NOMO-1 treated with dmso at 0.1 percent for 144 hours (cell line): ENCODE measurements at regions not wholly inside any gene's neighbourhood (a gene's known extent, or its start where the extent isn't known, plus 50 kb on each side); places are given as distances from the start of the nearest gene placed in this dataset.

Source experiments
- DNase-seq: peaks from one replicate; lab custom pipeline; 2025; ENCODE audit not compliant: unreplicated experiment; lab: John Stamatoyannopoulos, UW

DNA sequence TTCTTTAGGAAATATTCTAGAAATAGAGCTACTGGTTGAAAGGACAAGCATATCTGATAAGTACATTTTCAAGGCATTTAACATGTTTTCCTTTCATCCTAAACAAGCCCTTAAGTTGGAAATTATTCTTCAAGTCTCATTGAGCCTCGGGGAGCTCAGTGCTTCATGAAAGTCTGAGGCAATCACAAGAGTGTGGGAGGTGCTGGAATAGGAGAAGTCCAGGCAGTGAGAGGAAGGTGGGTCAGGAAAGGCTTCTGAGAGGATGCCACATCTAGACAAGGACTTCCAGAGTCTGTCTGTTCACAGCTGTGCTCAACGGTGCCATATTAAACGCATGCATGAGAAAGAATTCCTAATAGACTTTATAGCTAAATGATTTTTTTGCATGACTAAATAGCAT is 69.8 kb downstream of the CD83 start:
- no peak for DNase-seq

DNA sequence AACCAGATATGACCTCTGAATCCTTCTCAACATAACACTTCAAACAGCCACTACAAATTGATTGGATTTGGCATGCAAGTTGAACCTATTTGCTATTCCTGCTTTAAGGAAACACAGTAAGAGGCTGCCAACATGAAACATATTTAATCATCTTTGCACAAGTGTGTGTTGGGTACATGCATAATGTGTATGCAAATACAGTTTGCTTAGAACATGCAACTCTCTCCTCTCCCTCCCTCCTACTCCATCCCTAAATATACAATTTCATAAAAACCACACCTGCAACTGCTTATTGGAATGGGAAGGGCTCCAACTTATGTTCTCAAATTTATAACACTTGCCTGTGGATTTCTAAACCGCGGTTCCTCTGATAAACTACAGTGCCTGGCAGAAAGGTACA is 71.5 kb downstream of the CD83 start:
- no peak for DNase-seq

DNA sequence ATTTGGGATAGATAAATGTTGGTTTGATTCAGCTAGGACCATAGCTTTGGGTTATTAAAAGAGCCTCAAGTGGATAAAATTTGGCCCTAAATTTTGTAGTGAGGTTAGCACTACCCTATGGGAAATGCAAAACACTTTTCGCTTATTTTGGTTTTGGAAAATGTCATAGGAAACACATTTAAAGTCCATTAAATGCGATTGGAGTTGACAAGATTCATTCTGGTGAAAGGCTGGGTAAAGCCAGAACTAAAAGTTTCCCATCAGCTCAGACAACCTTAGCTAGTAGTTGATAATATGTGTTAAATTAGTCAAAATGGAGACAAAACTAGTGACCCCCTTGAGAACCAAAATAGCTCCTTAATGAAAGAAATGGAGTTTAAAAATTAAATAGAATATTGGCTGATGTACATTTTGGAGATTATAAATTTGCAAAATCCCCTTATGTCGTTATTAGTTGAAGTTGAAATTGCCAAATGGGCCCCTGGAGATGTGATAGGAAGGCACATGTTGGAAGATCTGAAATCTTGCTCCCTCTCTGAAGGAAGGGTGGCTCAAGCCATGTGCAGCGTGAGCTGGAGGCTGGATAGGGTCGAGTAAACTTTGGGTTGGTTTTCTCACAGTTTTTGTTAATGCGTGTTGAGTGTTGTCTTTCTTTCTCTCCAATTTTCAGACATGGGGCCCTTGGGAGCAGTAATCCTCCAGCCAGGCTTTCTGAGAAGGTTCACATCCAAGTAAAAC is 72.8 kb downstream of the CD83 start:
- no peak for DNase-seq

DNA sequence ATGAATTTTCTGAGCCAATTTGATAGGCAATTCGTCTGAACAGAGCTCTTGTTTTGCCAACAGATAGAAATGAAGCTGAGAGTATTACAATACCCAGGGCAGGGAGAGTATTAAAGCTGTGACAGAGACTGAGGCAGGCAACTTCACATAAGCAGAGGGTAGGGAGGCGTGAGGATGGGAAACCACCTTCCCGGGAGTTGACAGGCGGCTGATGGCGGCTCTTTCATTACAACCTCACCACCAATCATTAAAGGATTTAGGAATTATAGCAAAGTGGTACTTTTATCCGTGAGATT is 73.3 kb downstream of the CD83 start:
- no peak for DNase-seq

DNA sequence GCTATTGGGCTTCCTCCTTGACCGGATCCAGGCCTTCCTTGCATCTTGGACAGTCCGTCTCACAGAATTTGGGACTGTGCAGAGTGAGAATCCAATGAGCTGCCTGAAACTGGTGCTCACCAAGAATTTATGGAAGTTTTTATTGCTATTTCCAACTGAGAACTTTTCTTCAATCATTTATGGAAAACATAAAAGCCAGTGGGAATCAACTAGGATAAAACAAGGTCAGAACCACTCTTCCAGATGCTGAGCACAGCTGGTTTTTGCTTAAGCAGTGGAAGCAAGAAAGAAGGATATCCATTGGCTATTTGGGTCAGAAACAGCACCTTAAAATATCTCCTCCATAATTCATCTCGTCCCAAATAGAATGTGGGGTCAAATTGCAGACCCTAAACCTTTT is 74.2 kb downstream of the CD83 start:
- no peak for DNase-seq

DNA sequence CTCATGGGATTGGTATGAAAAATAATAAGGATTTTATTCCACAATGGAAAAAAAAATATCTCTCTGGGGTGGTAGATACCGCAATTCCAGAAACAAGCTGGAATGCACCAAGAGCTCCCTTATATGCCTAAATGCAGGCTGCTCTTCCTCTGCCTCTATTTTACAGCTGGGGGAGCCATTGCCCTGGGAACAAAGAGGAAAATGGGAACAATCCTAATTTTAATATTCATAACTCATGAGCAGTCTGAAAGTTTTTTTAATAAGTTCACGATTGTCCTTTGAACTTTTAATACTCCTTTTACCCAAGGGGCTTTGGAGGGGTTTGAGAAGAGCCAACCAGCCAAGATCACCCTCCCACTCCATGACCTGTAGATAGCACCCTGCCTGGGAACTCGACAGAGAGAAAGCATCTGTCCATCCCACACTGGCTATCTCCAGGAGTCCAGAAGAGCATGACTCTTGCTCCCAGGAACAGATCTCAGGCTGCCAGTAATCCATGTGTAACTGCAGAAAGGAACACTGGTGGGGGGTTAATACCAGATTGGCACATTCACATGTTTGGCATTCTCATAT is 74.7 kb downstream of the CD83 start:
- DNase-seq: no peak

DNA sequence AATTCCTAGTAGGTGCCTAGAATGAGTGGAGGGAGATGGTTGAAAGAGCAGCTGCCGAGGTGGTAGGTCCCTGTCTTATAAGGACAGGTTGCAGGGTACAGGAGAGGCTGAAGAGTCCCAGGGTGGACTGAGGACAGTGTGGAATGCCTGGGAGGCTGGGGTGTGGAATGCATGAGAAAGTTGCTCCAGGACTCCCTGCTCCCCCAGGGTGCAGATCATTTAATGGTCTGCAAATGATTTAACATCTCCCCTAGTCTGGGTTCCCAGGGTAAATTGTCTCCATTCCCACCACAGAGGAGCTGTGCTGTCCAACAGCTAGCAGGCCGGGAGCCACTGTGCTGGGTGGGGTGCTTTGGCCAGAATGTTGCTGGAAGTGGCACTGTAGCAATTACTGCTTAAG is 76.0 kb downstream of the CD83 start:
- no peak for DNase-seq

DNA sequence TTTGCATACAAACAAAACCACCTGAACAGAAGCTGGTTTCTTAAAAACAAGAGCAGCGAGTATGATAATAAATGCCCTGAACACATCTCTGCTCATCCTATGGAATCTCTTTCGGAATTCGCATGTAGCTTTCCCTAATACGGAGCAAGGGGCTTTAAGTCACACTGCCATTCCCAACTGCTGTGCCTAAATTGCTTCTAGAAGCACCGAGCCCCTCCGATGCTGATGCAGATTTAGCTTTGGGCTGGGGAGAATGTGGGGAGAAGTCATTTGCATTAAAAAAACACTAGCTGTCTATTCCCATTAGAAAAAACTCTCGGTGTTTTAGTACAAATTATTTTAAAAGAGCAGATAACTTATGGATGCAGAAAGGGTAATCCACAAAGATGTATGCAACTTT is 76.9 kb downstream of the CD83 start:
- DNase-seq: no peak

DNA sequence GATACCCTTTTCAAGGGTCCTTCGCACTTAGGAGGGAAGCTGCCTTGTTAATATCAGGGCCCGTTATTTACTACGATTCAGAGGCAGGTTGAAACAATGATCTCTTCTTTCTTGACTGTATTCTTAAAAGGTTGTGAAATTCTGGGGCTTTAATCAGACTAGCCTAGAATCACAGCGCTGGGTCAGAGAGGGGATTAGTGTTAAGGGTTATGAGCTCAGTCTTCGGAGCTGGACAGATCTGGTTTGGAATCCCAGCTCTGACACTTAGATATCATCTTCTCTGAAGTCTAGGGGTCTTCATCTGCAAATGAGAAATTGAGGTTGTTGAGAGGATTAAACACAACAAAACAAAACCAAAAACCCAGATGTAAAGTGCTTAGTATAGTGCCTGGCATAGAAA is 77.4 kb downstream of the CD83 start:
- no peak for DNase-seq

DNA sequence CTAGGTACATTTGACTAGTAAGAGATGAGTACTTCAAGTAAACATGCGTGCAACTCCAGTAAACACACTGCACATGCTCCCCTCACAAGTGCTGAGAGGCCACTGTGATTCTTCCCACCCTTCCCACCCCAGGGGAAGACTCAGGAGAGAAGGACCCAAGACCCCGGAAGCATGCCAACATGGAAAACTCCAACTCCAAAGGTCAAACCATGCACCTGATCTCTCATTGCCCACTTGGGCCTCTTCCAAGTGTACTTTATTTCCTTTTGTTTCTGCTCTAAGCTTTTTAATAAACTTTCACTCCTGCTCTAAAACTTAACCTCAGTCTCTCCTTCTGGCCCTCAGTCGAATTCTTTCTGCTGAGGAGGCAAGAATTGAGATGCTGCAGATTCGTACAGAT is 78.5 kb downstream of the CD83 start:
- no peak for DNase-seq

DNA sequence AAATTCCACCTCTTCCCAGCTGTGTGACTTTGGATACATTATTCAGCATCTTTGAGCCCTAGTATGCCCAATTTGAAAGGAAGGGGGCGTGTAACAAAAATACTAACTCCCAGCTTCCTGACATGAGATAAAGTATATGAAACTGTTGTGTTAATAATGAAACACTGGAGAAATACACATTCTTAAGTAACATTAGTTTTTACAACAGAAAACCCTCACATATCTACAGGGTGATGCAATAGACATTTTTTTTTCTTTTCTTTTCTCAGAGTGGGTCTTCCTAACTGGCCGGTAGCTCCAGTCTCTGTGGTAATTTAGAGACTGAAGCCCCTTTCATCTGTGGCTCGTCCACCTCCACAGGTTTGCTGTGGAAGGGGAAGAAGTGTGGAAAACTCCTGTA is 79.5 kb downstream of the CD83 start:
- no peak for DNase-seq

DNA sequence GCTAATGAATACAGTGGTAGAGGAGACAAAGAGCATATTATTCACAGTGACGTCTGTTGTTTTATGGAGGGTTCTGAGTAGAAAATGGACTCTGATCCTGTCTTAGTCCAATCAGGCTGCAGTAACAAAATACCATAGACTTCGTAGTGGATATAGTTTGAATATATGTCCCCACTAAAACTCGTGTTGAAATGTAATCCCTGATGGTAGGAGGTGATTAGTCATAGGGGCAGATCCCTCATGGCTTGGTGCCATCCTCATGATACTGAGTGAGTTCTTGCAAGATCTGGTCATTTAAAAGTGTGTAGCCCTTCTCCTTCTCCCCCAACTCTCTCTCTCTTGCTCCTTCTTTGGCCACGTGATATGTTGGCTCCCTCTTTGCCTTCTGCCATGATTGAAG is 82.5 kb downstream of the CD83 start:
- DNase-seq: no peak

DNA sequence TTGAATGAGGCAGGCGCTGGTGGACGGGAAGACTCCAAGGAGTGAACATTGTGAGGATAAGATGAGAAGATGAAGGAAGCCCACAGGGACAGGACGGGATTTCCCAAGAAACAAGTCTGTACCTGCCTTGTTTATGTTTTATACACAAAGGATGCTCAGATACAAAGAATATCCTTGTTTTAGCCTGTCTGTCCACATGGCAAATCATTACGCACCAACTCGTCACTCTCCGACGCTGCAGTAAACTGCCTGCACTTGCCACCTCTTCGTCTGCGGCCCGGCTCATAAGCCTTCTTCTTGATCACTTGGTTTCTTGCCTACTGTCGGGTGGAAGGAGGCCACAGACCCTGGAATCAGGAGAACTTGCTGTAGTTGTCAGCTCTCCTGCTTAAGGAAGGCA is 85.4 kb downstream of the CD83 start:
- DNase-seq: no peak

DNA sequence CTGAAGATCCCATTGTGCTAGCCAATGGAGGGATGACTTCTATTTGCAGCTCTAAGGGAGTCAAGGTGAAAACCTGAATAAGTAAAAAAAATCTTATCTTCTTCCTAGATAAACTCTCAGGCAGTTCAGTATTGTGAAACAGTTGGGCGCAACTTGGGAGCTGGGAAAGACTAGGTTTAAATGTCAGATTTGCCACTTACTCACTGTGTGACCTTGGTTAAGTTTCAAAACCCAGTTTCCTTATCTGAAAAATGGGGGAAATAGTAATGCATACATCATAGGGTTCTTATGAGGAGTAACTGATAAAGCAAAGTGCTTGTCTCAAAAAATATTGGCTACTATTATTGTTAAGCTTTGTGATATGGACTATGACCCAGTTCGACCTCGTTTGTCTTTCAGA is 88.8 kb downstream of the CD83 start:
- DNase-seq: no peak

DNA sequence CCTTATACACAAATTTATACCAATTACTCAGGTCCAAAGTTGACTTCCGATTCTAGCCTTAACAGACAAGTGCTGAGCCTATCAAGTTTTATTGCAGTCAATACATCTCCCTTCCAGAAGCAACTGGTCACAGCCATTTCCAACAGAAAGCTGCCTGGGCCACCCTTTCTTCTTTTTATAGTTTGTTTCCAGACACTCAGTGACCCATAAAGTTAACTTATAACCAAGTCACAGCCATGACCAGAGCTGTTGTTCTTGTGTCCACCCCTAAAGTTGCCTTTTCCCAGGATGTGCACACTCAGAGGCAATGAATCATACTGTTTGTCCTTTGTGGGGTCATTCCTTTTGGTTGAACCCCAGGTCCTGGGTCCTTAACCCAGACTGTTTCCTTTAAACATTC is 89.9 kb downstream of the CD83 start:
- DNase-seq: no peak

DNA sequence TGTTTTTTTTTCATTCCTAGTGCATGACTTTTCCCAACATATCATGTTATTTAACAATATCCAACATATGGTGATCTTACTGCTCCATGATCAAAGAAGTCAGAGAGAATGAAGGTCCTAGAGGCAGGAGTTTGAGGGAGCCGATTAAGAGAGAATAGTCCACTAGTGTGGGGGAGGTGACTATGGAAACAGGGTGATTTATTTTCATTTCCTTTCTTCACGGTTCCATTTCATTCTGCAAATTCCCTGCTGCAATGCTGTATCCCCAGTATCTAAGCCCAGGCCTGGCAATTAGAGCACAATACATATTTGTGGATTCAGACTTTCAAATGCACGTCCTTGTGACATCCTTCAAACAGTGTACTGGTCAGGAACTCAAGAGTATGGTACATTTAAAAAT is 91.4 kb downstream of the CD83 start:
- DNase-seq: no peak

DNA sequence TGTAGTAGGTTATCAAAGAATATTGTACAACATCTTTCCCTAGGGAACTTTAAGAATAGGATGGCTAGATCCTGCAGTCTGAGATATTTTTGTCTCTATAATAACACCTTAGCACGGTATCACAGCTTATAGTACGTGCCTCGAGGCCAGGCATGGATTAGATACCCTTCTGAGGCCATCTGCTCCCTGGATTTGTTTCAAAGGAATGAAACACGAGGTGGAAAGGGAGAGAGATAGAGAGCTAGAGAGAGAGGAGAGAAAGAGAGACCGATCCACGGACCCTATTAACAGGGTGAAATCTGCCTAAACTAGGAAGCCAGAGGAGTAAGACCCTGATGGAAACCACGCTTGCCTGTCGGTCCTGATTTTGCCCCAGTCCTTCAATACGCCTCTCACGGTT is 92.5 kb downstream of the CD83 start:
- DNase-seq: no peak

DNA sequence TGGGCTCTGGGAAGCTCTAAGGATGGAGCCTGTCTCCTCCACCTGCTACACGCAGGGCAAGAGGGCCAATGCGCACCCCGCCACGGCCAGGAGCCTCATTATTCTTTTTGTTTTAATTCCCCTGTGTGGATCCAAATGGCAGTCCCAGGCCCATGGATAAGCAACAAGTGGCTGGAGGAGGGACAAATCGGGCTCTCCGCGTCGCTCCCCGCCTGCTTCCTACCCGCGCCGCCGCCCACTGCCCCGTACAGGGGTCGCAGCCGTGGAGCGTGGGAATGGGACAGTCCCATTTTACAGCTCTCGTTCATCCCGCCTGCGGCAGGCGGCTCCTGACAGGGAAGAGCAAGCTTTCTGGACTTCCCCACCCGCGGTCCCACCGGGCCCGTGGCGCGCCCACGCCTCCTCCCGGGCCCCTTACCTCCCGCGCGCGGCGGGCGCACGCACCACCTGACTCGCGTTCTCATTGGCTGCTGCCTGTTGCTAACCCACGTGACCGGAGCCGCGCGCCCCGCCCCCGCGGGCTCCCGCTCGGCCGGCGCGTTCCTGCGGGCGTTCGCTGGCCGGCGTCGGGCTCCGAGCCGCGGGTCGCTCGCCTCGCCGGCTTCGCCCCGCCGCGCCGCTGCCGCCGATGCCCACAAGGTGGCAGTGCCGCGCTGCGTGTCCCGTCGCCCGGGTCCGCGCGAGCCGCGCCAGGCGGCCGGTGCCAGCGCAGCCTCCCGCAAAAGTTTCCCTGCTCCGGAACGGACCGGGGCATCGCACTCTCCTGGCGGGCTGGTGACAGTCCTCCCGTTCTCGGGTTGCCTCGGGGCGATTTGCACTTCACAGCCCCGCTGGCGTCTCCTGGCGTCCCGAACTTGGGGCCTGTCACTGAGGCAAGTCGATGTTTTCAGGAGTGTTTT is 93.3 kb downstream of the CD83 start:
- peak; percentile 92 for DNase-seq

DNA sequence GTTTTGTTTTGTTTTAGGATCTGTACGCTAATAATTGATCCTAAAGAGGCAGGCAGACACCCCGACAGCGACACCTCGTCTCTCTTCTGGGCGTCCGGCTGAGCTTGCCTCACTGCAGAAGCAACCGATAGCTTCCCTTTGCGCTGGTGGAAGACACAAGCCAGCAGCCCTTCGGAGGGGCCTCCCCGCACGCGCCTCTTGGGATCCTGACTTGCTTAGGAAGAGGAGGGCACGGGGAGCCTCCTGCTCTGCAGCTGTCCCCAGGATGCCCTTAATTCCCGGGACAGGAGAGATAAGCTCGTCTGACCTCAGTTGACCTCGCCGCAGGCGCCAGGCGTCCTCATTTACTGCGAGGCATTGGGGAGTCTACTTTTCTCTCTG is 94.0 kb downstream of the CD83 start:
- peak; percentile 62 for DNase-seq

DNA sequence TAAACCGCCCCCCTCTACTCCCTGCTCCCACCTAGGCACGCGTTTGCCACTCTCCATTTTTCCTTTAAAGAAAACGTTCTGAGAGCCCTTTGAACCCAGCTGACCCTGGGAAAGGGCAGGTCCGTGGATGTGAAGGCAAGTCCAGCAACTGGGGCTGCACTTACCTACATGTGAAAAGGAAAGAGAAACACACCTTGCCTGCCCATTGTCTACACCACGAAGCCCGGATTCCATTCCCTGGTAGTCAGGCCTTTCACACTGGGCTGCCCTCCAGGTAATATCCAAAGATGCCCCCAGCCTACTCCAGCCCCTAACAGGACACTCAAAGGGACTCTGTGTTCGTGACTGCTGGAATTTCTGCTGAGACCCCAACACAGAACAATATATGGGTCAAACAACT is 94.4 kb downstream of the CD83 start:
- no peak for DNase-seq

DNA sequence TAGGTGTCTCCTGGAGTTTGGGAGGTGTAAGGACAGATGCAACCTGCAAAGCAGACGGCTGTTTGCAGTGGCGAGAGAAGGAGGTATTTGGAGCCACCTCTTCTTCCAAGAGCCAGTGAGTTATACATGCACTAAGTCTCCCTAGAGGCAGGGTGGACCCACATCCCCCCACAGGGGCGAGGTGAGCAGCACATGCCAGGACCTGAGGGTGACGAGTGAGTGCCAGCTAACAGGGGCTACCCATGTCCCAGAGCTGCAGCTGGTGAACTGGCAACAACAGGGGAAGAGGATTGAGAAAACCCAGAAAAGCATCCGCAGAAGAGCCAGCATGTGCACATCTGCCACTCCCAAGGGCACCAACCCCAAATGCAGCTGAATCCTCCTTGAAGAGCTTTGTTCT is 95.1 kb downstream of the CD83 start:
- DNase-seq: no peak

DNA sequence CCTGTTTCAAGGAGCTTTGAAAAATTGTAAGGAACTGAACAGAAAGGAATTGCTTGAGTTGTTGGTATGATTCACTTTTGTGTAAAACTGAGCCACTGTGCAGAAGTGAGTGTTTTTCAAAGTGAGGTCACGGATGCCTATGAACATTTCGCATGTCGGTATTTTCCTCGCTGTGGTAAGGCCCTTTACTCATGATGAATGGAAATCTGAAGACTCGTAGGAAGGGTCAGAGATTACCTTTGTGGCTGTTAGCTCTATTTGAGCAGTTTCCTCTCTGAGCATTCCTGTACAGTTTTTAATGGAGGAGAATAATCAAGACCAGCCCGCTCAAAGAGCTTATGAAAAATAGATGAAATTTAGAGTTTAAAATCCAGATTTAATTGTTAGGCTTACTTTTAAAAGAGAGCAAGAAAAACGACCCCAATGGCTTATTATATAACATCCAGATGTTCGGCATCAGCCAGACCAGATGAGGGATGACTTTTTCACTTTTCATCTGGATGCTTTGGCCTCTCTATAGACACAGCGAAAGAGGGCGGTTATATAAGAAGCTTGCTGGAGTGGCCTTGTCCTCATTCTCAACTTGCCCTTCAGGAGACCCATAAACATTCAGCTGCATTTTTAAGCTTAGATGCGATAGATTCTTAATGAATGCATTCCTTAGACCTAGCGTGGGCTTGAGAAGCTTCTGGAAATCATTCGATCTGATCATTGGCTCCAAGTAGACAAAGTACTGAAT is 99.5 kb downstream of the CD83 start:
- DNase-seq: no peak
